ENCODE measurements at regions not wholly inside any gene's neighbourhood (a gene's known extent, or its start where the extent isn't known, plus 50 kb on each side); places are given as distances from the start of the nearest gene placed in this dataset.
"Not testable (repeated sequence)": the region's sequence is repeated elsewhere in the genome, so short reads cannot be mapped to it uniquely, and the experiment has no call there.

GRCh38 chr2:155502766-155503165 lies 804.3 kb downstream of the KCNJ3 start:
- DNase-seq = no peak

GRCh38 chr2:155498106-155498505 lies 799.6 kb downstream of the KCNJ3 start:
- DNase-seq = no peak

DNA sequence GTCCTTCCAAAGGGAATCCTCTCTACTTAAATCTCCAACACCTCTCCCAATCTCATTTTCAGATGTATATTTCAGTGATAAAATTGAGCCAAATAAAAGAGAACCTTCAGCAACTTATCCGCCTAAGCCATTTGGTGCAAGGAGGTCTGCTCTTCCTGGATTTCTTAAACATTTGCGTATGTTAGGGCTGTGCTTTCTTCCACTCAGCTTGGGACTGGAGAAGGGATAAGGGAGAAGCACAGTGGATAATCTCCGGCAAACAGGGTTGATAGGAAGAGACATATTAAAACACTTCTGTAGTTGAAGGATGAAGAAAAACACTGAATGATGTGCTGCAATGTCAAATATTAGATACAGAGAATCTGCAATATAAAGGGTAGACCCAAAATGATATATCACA lies 796.2 kb downstream of the KCNJ3 start:
- DNase-seq = no peak

GRCh38 chr2:155485141-155485842 lies 786.8 kb downstream of the KCNJ3 start:
- no peak for DNase-seq

GRCh38 chr2:155481141-155481540 lies 782.6 kb downstream of the KCNJ3 start:
- DNase-seq = no peak

DNA sequence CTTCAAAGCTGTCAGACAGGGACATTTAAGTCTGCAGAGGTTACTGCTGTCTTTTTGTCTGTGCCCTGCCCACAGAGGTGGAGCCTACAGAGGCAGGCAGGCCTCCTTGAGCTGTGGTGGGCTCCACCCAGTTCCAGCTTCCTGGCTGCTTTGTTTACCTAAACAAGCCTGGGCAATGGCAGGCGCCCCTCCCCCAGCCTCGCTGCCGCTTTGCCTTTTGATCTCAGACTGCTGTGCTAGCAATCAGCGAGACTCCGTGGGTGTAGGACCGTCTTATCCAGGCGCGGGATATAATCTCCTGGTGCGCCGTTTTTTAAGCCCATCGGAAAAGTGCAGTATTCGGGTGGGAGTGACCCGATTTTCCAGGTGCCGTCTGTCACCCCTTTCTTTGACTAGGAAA lies 773.5 kb downstream of the KCNJ3 start:
- not testable (repeated sequence) for DNase-seq

- DNase-seq = no peak
Observed at GRCh38 chr2:155456222-155456621, 757.7 kb downstream of the KCNJ3 start.

- DNase-seq = no peak
Observed at GRCh38 chr2:155442755-155443372, 744.4 kb downstream of the KCNJ3 start.

DNA sequence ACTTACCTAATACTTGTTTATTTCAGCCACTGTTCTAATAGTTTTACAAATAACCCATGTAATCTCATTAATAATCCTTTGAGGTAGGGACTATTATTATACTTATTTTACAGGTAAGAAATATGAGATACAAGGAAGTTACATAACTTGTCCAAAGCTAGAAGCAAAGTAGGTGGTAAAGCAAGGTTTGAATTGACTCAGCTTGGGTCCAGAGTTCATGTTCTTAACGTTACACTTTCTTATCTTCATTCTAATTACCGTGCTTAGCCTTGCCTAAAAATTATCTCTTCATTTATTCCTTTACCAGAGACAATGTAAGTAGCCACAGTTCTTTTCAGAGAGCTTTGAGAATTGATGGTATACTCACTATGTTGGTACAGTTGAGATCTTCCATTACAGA lies 743.6 kb downstream of the KCNJ3 start:
- DNase-seq = no peak

DNA sequence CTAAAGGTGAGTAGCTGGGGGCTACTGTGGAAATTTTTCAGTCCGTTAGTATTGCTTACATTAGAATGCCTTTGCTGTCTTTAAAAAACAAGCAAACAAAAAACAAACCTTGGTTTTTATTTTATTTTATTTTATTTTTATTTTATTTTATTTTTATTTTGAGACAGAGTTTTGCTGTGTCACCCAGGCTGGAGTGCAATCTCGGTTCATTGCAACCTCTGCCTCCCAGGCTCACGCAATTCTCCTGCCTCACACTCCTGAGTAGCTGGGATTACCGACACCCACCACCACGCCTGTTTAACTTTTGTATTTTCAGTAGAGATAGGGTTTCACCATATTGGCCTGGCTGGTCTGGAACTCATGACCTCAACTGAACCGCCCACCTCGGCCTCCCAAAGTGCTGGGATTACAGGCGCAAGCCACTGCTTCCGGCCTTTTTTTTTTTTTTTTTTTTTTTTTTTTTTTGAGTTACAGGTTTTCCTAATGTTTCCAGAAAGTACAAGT lies 732.6 kb downstream of the KCNJ3 start:
- no peak for DNase-seq

DNA sequence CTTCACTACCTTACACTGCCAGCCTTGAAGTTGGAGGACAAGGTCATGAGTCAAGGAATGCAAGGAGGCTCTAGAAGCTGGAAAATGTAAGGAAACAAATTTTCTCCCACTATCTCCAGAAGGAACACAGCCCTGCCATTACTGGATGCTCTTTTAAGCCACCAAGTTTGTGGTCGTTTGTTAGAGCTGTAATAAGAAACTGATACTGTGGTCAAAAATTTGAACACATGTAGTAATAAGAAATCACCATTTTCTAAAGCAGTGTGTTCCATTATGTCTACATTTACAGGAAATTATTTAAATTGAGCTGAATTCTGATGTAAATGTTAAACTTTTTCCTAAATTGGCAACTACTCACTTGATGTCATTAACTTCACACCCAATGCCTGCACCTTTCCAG lies 729.0 kb downstream of the KCNJ3 start:
- DNase-seq = no peak

- DNase-seq = no peak
Observed at GRCh38 chr2:155424518-155424917, 726.0 kb downstream of the KCNJ3 start.

DNA sequence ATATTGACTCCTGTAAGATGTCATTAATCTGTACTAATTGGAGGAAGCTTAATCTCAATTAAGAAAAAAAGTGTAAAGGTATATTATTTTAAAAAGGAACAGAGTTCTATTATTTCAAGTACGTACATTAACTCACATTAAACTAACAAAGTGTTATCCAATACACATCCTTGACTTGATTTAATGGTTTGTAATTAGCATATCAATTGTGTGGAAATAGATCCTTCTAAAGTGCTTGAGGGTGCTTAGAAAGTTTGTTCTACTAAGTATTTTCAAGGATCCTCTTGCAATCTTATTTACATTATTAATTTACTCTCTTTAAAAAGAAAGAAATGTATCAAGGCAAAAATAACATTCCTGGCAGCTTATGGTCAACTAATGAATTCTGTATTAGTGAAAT lies 720.3 kb downstream of the KCNJ3 start:
- no peak for DNase-seq

- no peak for DNase-seq
Observed at GRCh38 chr2:155412598-155412997, 714.1 kb downstream of the KCNJ3 start.

DNA sequence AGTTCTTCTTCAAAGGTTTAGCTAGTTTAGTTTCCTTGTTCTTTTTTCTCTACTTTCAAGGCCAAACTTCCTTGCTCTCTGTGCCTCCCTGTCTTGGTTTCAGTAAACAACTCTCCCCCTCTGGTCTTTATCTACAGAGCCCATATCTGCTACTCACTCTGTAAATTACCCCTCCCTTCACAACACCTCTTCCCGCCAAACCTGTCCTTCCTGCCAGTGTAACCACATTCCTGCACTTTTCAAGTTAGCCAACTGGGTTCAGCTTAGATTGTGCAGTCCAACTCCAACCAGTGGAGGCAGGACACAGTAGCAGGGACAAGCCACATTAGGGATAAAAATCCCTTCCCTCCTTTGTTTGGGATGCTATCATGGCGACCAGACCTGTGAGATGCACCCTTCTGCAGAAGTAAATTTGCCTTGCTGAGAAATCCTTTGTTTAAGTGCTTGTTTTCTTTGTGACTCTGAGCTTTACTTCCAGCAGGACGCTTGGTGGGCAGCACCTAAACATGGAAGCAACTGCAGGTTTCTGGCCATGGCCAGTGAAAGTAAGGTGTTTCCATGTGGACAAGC lies 706.0 kb downstream of the KCNJ3 start:
- DNase-seq = no peak

DNA sequence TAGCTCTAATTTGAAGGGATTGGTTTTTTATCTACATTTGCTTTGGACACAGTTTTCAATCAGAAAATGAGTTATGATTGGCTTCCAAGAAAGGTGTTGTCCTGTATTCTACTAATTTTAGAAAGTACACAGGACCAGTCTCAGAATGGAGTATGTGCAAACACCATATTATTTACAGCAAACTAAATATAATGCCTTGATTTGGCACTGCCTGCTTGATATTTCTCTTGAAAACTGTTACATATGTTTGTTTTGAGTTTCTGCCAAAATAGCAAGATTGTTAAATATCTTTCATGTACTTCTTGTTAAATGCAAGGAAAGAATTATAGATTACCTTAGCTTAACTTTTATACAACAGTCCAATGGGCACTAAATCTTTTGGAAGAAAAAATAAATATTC lies 694.9 kb downstream of the KCNJ3 start:
- DNase-seq = no peak

- DNase-seq = no peak
Observed at GRCh38 chr2:155391613-155392130, 693.2 kb downstream of the KCNJ3 start.

- DNase-seq = no peak
Observed at GRCh38 chr2:155389224-155389623, 690.7 kb downstream of the KCNJ3 start.

DNA sequence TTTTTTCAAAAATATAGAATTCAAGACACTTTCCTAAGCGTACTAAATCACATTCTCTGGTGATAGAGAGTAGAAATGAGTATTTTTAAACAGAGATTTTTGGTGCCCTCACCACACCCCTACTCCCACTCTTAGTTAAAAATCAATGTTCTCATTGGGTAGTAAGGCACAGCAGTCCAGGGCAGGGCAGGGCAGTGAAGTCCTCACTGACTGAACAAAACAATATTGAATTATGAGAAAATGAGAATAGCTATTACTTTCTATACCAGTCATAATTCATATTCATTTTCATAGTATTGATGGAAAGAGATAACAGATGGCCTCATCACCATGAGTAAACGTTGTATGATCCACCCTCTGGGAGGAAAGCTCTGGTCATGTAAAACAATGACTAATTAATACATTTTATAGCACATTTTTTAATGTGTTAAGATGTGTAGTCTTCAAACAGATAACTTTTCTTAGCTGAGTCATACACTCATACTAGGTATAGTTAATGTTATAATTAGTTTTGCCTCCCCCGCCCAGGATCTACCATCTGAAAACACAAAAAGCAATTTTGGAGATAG lies 686.1 kb downstream of the KCNJ3 start:
- DNase-seq = no peak

GRCh38 chr2:155382776-155383175 lies 684.3 kb downstream of the KCNJ3 start:
- no peak for DNase-seq

- DNase-seq = no peak
Observed at GRCh38 chr2:155381436-155381835, 682.9 kb downstream of the KCNJ3 start.

DNA sequence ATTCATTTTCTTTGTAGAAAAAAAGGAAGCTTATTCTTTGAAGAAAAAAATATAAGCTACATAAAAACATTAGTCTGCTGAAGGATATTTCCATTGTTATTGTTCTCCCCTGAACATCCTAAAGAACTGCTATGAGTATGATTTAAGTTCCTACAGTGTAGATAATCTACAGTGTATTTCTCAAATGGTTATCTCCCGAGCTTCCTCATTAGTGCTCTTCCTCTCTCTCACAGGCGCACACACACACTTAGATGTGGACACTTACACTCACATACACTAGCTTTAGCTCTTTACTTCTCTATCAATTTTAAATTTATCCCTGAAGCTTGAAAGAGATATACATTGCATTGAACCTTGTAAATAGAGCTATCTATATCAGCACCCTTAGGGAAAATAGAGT lies 681.0 kb downstream of the KCNJ3 start:
- no peak for DNase-seq

- no peak for DNase-seq
Observed at GRCh38 chr2:155377931-155378444, 679.5 kb downstream of the KCNJ3 start.

DNA sequence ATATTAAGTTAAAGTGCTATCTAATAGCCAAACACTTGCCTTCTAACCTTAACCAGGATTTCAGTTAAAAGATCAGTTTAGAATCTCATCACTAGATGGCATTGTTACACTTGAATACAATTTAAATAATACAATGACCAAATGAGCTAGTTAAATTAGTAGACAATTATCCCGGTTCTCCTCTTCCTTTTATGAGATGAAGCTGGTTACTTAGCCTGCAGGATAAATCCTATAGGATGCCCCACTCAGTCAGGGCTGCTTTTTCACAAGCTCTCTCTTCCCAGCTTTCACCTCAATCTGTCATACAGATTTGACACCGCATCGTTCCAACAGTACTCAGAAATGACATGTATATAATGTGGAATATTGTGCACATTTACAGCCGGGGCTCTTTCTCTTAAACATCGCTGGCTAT lies 678.8 kb downstream of the KCNJ3 start:
- DNase-seq = no peak
